ENCODE measurements at regions not wholly inside any gene's neighbourhood (a gene's known extent, or its start where the extent isn't known, plus 50 kb on each side); places are given as distances from the start of the nearest gene placed in this dataset.

GRCh38 chr2:16191431-16192200 is 251.3 kb downstream of the MYCN start:
- Histone ChIP-seq H3K9ac (ENCODE audit: low read length) (no peak overlapping the region), H3K9me3 (ENCODE audit: control insufficient read depth, low read depth, low read length) (no peaks in the 10 kb centered on the region), H3K4me1 (ENCODE audit: control insufficient read depth, low read depth, low read length) (no peaks in the 10 kb centered on the region), H3K36me3 (ENCODE audit: control insufficient read depth, low read depth, low read length) (no peaks in the 10 kb centered on the region), H3K4me3 (ENCODE audit: low read length) (no peak overlapping the region), H3K27ac (ENCODE audit: low read length) (no peak overlapping the region), H3K27me3 (ENCODE audit: control insufficient read depth, insufficient read depth, low read length) (no peaks in the 10 kb centered on the region)

GRCh38 chr2:16190446-16191270 is 250.3 kb downstream of the MYCN start:
- no peaks in the 10 kb centered on the region for H3K9me3 ChIP-seq (ENCODE audit: control insufficient read depth, low read depth, low read length)
- H3K4me1 ChIP-seq (ENCODE audit: control insufficient read depth, low read depth, low read length), result no peaks in the 10 kb centered on the region
- H3K27ac ChIP-seq (ENCODE audit: low read length), result no peak overlapping the region
- no peak overlapping the region for H3K4me3 ChIP-seq (ENCODE audit: low read length)
- H3K36me3 ChIP-seq (ENCODE audit: control insufficient read depth, low read depth, low read length), result no peaks in the 10 kb centered on the region
- H3K9ac ChIP-seq (ENCODE audit: low read length), result no peak overlapping the region
- no peaks in the 10 kb centered on the region for H3K27me3 ChIP-seq (ENCODE audit: control insufficient read depth, insufficient read depth, low read length)

- Histone ChIP-seq H3K27me3 (ENCODE audit: control insufficient read depth, insufficient read depth, low read length) (no peaks in the 10 kb centered on the region), H3K9ac (ENCODE audit: low read length) (no peak overlapping the region), H3K4me3 (ENCODE audit: low read length) (no peak overlapping the region), H3K4me1 (ENCODE audit: control insufficient read depth, low read depth, low read length) (peaks cover 8% of the 10 kb centered on the region), H3K36me3 (ENCODE audit: control insufficient read depth, low read depth, low read length) (no peaks in the 10 kb centered on the region), H3K9me3 (ENCODE audit: control insufficient read depth, low read depth, low read length) (no peaks in the 10 kb centered on the region), H3K27ac (ENCODE audit: low read length) (no peak overlapping the region)
These were observed 249.4 kb downstream of the MYCN start for GRCh38 chr2:16189836-16190160.

- H3K4me3 ChIP-seq (ENCODE audit: low read length), result no peak overlapping the region
- H3K4me1 ChIP-seq (ENCODE audit: control insufficient read depth, low read depth, low read length), result peaks cover 14% of the 10 kb centered on the region
- H3K27me3 ChIP-seq (ENCODE audit: control insufficient read depth, insufficient read depth, low read length), result no peaks in the 10 kb centered on the region
- H3K36me3 ChIP-seq (ENCODE audit: control insufficient read depth, low read depth, low read length), result no peaks in the 10 kb centered on the region
- H3K27ac ChIP-seq (ENCODE audit: low read length), result no peak overlapping the region
- H3K9ac ChIP-seq (ENCODE audit: low read length), result no peak overlapping the region
- H3K9me3 ChIP-seq (ENCODE audit: control insufficient read depth, low read depth, low read length), result no peaks in the 10 kb centered on the region
These were observed 248.9 kb downstream of the MYCN start for GRCh38 chr2:16189029-16189835.

GRCh38 chr2:16188261-16188890 is 248.0 kb downstream of the MYCN start:
- no peak overlapping the region for H3K4me3 ChIP-seq (ENCODE audit: low read length)
- H3K27me3 ChIP-seq (ENCODE audit: control insufficient read depth, insufficient read depth, low read length), result no peaks in the 10 kb centered on the region
- H3K4me1 ChIP-seq (ENCODE audit: control insufficient read depth, low read depth, low read length), result peaks cover 14% of the 10 kb centered on the region
- no peak overlapping the region for H3K9ac ChIP-seq (ENCODE audit: low read length)
- H3K27ac ChIP-seq (ENCODE audit: low read length), result no peak overlapping the region
- H3K36me3 ChIP-seq (ENCODE audit: control insufficient read depth, low read depth, low read length), result no peaks in the 10 kb centered on the region
- H3K9me3 ChIP-seq (ENCODE audit: control insufficient read depth, low read depth, low read length), result no peaks in the 10 kb centered on the region

- Histone ChIP-seq H3K4me1 (ENCODE audit: control insufficient read depth, low read depth, low read length) (peaks cover 14% of the 10 kb centered on the region), H3K27me3 (ENCODE audit: control insufficient read depth, insufficient read depth, low read length) (no peaks in the 10 kb centered on the region), H3K9ac (ENCODE audit: low read length) (no peak overlapping the region), H3K4me3 (ENCODE audit: low read length) (no peak overlapping the region), H3K9me3 (ENCODE audit: control insufficient read depth, low read depth, low read length) (no peaks in the 10 kb centered on the region), H3K36me3 (ENCODE audit: control insufficient read depth, low read depth, low read length) (no peaks in the 10 kb centered on the region), H3K27ac (ENCODE audit: low read length) (no peak overlapping the region)
These were observed 247.1 kb downstream of the MYCN start for GRCh38 chr2:16187482-16187817.

- Histone ChIP-seq H3K4me1 (ENCODE audit: control insufficient read depth, low read depth, low read length) (peaks cover 14% of the 10 kb centered on the region), H3K9me3 (ENCODE audit: control insufficient read depth, low read depth, low read length) (no peaks in the 10 kb centered on the region), H3K9ac (ENCODE audit: low read length) (no peak overlapping the region), H3K27me3 (ENCODE audit: control insufficient read depth, insufficient read depth, low read length) (no peaks in the 10 kb centered on the region), H3K36me3 (ENCODE audit: control insufficient read depth, low read depth, low read length) (no peaks in the 10 kb centered on the region), H3K4me3 (ENCODE audit: low read length) (no peak overlapping the region), H3K27ac (ENCODE audit: low read length) (no peak overlapping the region)
These were observed 246.5 kb downstream of the MYCN start for GRCh38 chr2:16186661-16187481.

DNA sequence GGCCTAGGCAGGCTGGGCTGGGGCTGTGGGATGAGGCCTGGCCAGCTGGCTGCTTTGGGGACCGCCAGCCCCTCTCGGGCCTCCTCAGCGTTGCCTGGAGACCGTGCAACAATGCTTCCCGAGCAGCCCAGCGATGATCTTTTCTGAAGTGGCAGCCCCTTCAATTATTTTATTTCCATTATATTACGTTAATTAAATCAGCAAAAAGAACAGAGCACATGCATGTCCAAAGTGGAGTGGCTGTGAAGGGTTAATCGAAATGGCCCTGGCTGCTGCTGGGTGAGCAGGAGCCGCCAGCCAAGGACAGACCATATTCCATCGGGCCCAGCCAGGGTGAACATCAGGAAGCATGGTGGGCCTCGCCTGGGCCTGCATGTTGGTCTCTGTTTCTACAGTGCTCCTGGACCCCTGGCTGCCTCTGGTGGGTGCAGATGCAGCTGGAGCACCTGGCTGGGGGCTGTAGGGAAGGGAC is 245.5 kb downstream of the MYCN start:
- no peaks in the 10 kb centered on the region for H3K36me3 ChIP-seq (ENCODE audit: control insufficient read depth, low read depth, low read length)
- H3K9me3 ChIP-seq (ENCODE audit: control insufficient read depth, low read depth, low read length), result no peaks in the 10 kb centered on the region
- H3K4me3 ChIP-seq (ENCODE audit: low read length), result no peak overlapping the region
- H3K27ac ChIP-seq (ENCODE audit: low read length), result no peak overlapping the region
- H3K4me1 ChIP-seq (ENCODE audit: control insufficient read depth, low read depth, low read length), result peaks cover 14% of the 10 kb centered on the region
- H3K27me3 ChIP-seq (ENCODE audit: control insufficient read depth, insufficient read depth, low read length), result no peaks in the 10 kb centered on the region
- H3K9ac ChIP-seq (ENCODE audit: low read length), result no peak overlapping the region

DNA sequence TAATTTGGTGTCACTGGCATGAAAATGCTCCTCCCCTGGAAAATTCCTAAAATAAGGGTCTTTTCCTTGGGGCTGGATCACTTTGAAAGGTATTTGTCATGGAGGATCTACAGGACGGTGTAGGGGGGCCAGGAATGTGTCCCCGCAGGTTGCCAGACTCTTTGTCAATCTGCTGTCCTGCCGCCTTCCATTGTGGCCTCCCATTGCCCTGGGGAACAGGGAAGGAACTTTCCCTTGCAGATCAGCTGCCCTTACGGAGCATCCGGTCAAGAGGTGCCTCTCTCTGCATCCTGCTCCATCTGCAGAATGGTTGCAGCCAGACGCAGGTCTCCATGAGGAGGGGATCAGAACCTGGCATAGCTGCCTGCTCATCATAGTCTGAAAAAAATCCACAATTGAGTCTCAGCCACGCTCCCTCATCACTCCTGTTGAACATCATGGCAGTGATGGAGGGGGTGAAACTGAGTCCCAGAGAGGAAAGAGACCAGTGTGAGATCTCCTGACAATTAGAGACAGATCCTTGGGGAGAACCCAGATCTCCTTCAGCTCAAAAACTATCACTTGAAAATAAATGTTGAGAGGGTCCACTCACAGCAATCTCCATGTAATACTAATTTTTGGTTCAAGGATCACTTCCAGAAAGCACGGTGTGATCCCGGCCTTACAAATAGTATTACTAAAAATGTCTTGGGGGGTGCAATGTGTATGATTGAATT is 244.8 kb downstream of the MYCN start:
- no peak overlapping the region for H3K27ac ChIP-seq (ENCODE audit: low read length)
- no peaks in the 10 kb centered on the region for H3K9me3 ChIP-seq (ENCODE audit: control insufficient read depth, low read depth, low read length)
- H3K4me1 ChIP-seq (ENCODE audit: control insufficient read depth, low read depth, low read length), result peaks cover 18% of the 10 kb centered on the region
- no peaks in the 10 kb centered on the region for H3K27me3 ChIP-seq (ENCODE audit: control insufficient read depth, insufficient read depth, low read length)
- no peak overlapping the region for H3K9ac ChIP-seq (ENCODE audit: low read length)
- no peaks in the 10 kb centered on the region for H3K36me3 ChIP-seq (ENCODE audit: control insufficient read depth, low read depth, low read length)
- no peak overlapping the region for H3K4me3 ChIP-seq (ENCODE audit: low read length)

- Histone ChIP-seq H3K9ac (ENCODE audit: low read length) (no peak overlapping the region), H3K4me3 (ENCODE audit: low read length) (no peak overlapping the region), H3K36me3 (ENCODE audit: control insufficient read depth, low read depth, low read length) (no peaks in the 10 kb centered on the region), H3K9me3 (ENCODE audit: control insufficient read depth, low read depth, low read length) (no peaks in the 10 kb centered on the region), H3K27me3 (ENCODE audit: control insufficient read depth, insufficient read depth, low read length) (no peaks in the 10 kb centered on the region), H3K27ac (ENCODE audit: low read length) (no peak overlapping the region), H3K4me1 (ENCODE audit: control insufficient read depth, low read depth, low read length) (peaks cover 24% of the 10 kb centered on the region)
These were observed 244.1 kb downstream of the MYCN start for GRCh38 chr2:16184341-16184890.

Data from iPS-18a (cell line).